ENCODE measurements at regions not wholly inside any gene's neighbourhood (a gene's known extent, or its start where the extent isn't known, plus 50 kb on each side); places are given as distances from the start of the nearest gene placed in this dataset.

GRCh38 chr2:134080386-134081089 lies 173.3 kb upstream of the MGAT5 start:
- no peak for TF ChIP-seq CTCF (conservative IDR thresholded peaks at IDR 0.05; ENCODE audit: low read depth, low read length)
- H3K4me3 ChIP-seq (ENCODE audit: low read length): no peak overlapping the region
- DNase-seq (ENCODE audit: low read depth): no peak

- no peak for TF ChIP-seq CTCF (conservative IDR thresholded peaks at IDR 0.05; ENCODE audit: low read depth, low read length)
- no peak overlapping the region for H3K4me3 ChIP-seq (ENCODE audit: low read length)
- no peak for DNase-seq (ENCODE audit: low read depth)
Measured at GRCh38 chr2:134081238-134081938, 172.5 kb upstream of the MGAT5 start.

- TF ChIP-seq CTCF (conservative IDR thresholded peaks at IDR 0.05; ENCODE audit: low read depth, low read length): no peak
- H3K4me3 ChIP-seq (ENCODE audit: low read length): no peak overlapping the region
- no peak for DNase-seq (ENCODE audit: low read depth)
Measured at GRCh38 chr2:134083548-134083947, 170.3 kb upstream of the MGAT5 start.

- TF ChIP-seq CTCF (conservative IDR thresholded peaks at IDR 0.05; ENCODE audit: low read depth, low read length): no peak
- H3K4me3 ChIP-seq (ENCODE audit: low read length): no peak overlapping the region
- DNase-seq (ENCODE audit: low read depth): no peak
Measured at GRCh38 chr2:134086594-134087219, 167.2 kb upstream of the MGAT5 start.

GRCh38 chr2:134087371-134087921 lies 166.4 kb upstream of the MGAT5 start:
- TF ChIP-seq CTCF (conservative IDR thresholded peaks at IDR 0.05; ENCODE audit: low read depth, low read length): no peak
- no peak for DNase-seq (ENCODE audit: low read depth)
- H3K4me3 ChIP-seq (ENCODE audit: low read length): no peak overlapping the region

- TF ChIP-seq CTCF (conservative IDR thresholded peaks at IDR 0.05; ENCODE audit: low read depth, low read length): no peak
- H3K4me3 ChIP-seq (ENCODE audit: low read length): no peak overlapping the region
- no peak for DNase-seq (ENCODE audit: low read depth)
Measured at GRCh38 chr2:134089454-134089853, 164.4 kb upstream of the MGAT5 start.
